ENCODE measurements at regions not wholly inside any gene's neighbourhood (a gene's known extent, or its start where the extent isn't known, plus 50 kb on each side); places are given as distances from the start of the nearest gene placed in this dataset.

- DNase-seq (ENCODE audit: low spot score): no peak
Observed at GRCh38 chr12:23169696-23170013, 544.7 kb downstream of the ETNK1 start.

- DNase-seq (ENCODE audit: low spot score): no peak
Observed at GRCh38 chr12:23174917-23175316, 549.9 kb downstream of the ETNK1 start.

- no peak for DNase-seq (ENCODE audit: low spot score)
Observed at GRCh38 chr12:23185346-23185745, 560.4 kb downstream of the ETNK1 start.

- DNase-seq (ENCODE audit: low spot score): no peak
Observed at GRCh38 chr12:23186950-23187349, 562.0 kb downstream of the ETNK1 start.

- DNase-seq (ENCODE audit: low spot score): no peak
Observed at GRCh38 chr12:23193552-23193951, 568.6 kb downstream of the ETNK1 start.

GRCh38 chr12:23197266-23197665 lies 572.3 kb downstream of the ETNK1 start:
- DNase-seq (ENCODE audit: low spot score): no peak

GRCh38 chr12:23202728-23203127 lies 577.8 kb downstream of the ETNK1 start:
- DNase-seq (ENCODE audit: low spot score): no peak

- peak; percentile 70 for DNase-seq (ENCODE audit: low spot score)
Observed at GRCh38 chr12:23204933-23205778, 580.2 kb downstream of the ETNK1 start.

GRCh38 chr12:23209793-23210192 lies 584.8 kb downstream of the ETNK1 start:
- no peak for DNase-seq (ENCODE audit: low spot score)

- DNase-seq (ENCODE audit: low spot score): no peak
Observed at GRCh38 chr12:23210573-23210972, 585.6 kb downstream of the ETNK1 start.

- no peak for DNase-seq (ENCODE audit: low spot score)
Observed at GRCh38 chr12:23211384-23212320, 586.7 kb downstream of the ETNK1 start.

GRCh38 chr12:23217158-23217557 lies 592.2 kb downstream of the ETNK1 start:
- no peak for DNase-seq (ENCODE audit: low spot score)

- DNase-seq (ENCODE audit: low spot score): no peak
Observed at GRCh38 chr12:23217667-23218066, 592.7 kb downstream of the ETNK1 start.

- peak; percentile 29 for DNase-seq (ENCODE audit: low spot score)
Observed at GRCh38 chr12:23221066-23221465, 596.1 kb downstream of the ETNK1 start.

GRCh38 chr12:23221926-23222325 lies 597.0 kb downstream of the ETNK1 start:
- DNase-seq (ENCODE audit: low spot score): no peak

GRCh38 chr12:23222801-23223200 lies 597.8 kb downstream of the ETNK1 start:
- no peak for DNase-seq (ENCODE audit: low spot score)

GRCh38 chr12:23228101-23228500 lies 603.1 kb downstream of the ETNK1 start:
- no peak for DNase-seq (ENCODE audit: low spot score)

- DNase-seq (ENCODE audit: low spot score): no peak
Observed at GRCh38 chr12:23230899-23231298, 605.9 kb downstream of the ETNK1 start.

- DNase-seq (ENCODE audit: low spot score): no peak
Observed at GRCh38 chr12:23236066-23236780, 611.3 kb downstream of the ETNK1 start.

- no peak for DNase-seq (ENCODE audit: low spot score)
Observed at GRCh38 chr12:23236811-23237210, 611.8 kb downstream of the ETNK1 start.

- no peak for DNase-seq (ENCODE audit: low spot score)
Observed at GRCh38 chr12:23238190-23238589, 613.2 kb downstream of the ETNK1 start.

- no peak for DNase-seq (ENCODE audit: low spot score)
Observed at GRCh38 chr12:23238957-23239356, 614.0 kb downstream of the ETNK1 start.
